Adrenal gland (tissue), 9 donors: ENCODE measurements at regions not wholly inside any gene's neighbourhood (a gene's known extent, or its start where the extent isn't known, plus 50 kb on each side); places are given as distances from the start of the nearest gene placed in this dataset.

Experiments
- DNase-seq, 7 donors: peaks; one replicate each; pipeline ENCODE4 v3.0.0-alpha.2; 2019 to 2020
- H3K27ac ChIP-seq, 5 donors: fragments of 200-600 bp; sonication (generic) in 4 of 5; 1 replicate in 3 of 5; 2 replicates in 2 of 5; pipeline versions ENCODE4 v1.5.1 to v1.8.0; 2016 to 2020; ENCODE audit warnings: mild to moderate bottlenecking in 1 of 5
- H3K27me3 ChIP-seq: fragments of 200-600 bp; 2 replicates; pipeline ENCODE4 v1.8.0; 2021
- H3K36me3 ChIP-seq, 2 donors: fragments of 200-600 bp; replicated peaks in 1 of 2; 1 replicate in 1 of 2; 2 replicates in 1 of 2; pipeline versions ENCODE4 v1.5.1 to v1.8.0; 2018 to 2022
- H3K4me1 ChIP-seq, 2 donors: fragments of 200-600 bp; replicated peaks in 1 of 2; 1 replicate in 1 of 2; 2 replicates in 1 of 2; pipeline versions ENCODE4 v1.5.1 to v1.8.0; 2018 to 2021
- H3K4me3 ChIP-seq, 4 donors: fragments of 200-600 bp; sonication (generic) in 3 of 4; one replicate each; pipeline ENCODE4 v1.5.1; 2016 to 2018
- H3K9me3 ChIP-seq, 3 donors: fragments of 200-600 bp; sonication (generic) in 1 of 3; replicated peaks in 1 of 3; 1 replicate in 2 of 3; 2 replicates in 1 of 3; pipeline versions ENCODE4 v1.5.1 to v1.8.0; 2016 to 2021
- POLR2A ChIP-seq, 2 donors: fragments of 450-650 bp; IDR thresholded peaks; one replicate each; pipeline ENCODE4 v1.6.1; 2017; ENCODE audit warnings: antibody characterized with exemption in 2 of 2, mild to moderate bottlenecking in 2 of 2, moderate library complexity in 1 of 2
- WGBS, 4 donors: extraction: QIAGEN DNeasy Blood & Tissue Kit in 2 of 4; methylation state at CpG; one replicate each; pipeline versions ENCODE4 v1.1.5 to v1.1.7; 2013 to 2017; 5-methylcytosine and 5-hydroxymethylcytosine counted together
- intact Hi-C, 2 donors: fragments of 100-400 bp; cut with DNase I; formaldehyde crosslinking; loops; one replicate each; pipeline versions ENCODE4 v1.14.1 to v1.15.0; 2022 to 2023
- TF ChIP-seq, protein P1 (sequence below), 6 experiments: fragments of 450-650 bp in 4 of 6; fragments of 200-600 bp in 2 of 6; sonication (generic) in 1 of 6; IDR thresholded peaks; 1 replicate in 5 of 6; 2 replicates in 1 of 6; pipeline versions ENCODE4 v1.5.1 to v1.8.0; 2016 to 2021; ENCODE audit warnings: antibody characterized with exemption in 6 of 6, mild to moderate bottlenecking in 2 of 6, moderate library complexity in 1 of 6
- donor health status: healthy with polysubstance abuse.
- donor health status: Bipolar disorder and iron deficiency.
- donor health status: DM: yes; HTN: yes; CAD: no.
- donor health status: DM: no; HTN: no; CAD: no.
- donor health status: DM: no; HTN: no; CAD: no.

DNA sequence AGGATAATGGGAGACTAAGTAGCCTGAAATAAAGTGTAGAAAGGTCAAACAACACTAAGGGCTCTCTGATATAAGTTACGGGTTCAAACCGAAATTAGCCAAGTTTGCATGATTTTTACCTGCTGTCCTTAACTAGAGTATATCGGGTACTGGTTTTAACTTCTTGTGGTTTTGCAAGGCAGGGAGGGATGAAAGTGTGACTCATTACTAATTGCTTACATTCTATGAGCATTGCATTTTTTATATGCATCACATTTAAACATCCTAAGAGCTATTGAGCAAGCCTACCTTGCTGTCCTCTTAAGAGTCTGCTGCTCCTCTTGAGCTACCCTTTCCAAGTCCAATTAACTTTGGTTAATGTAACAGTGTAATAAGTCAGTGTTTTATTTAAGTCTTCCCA is 415.4 kb downstream of the SLITRK5 start:
- Histone ChIP-seq H3K4me1 (no peaks in the 10 kb centered on the region), H3K9me3 (no peaks in the 10 kb centered on the region), H3K4me3 (no peak overlapping the region), H3K27ac (no peak overlapping the region), H3K27me3 (no peaks in the 10 kb centered on the region), H3K36me3 (no peaks in the 10 kb centered on the region)
- DNase-seq = no peak
- intact Hi-C loops = no loop called here
- TF ChIP-seq, protein P1, sequence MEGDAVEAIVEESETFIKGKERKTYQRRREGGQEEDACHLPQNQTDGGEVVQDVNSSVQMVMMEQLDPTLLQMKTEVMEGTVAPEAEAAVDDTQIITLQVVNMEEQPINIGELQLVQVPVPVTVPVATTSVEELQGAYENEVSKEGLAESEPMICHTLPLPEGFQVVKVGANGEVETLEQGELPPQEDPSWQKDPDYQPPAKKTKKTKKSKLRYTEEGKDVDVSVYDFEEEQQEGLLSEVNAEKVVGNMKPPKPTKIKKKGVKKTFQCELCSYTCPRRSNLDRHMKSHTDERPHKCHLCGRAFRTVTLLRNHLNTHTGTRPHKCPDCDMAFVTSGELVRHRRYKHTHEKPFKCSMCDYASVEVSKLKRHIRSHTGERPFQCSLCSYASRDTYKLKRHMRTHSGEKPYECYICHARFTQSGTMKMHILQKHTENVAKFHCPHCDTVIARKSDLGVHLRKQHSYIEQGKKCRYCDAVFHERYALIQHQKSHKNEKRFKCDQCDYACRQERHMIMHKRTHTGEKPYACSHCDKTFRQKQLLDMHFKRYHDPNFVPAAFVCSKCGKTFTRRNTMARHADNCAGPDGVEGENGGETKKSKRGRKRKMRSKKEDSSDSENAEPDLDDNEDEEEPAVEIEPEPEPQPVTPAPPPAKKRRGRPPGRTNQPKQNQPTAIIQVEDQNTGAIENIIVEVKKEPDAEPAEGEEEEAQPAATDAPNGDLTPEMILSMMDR (IDR thresholded peaks at IDR 0.05) = no peak
- no peak for TF ChIP-seq POLR2A (IDR thresholded peaks at IDR 0.05)
- 74 to 85% (median 84%) methylated on average over 3 of the region's 3 CpGs for WGBS, 4 donors

DNA sequence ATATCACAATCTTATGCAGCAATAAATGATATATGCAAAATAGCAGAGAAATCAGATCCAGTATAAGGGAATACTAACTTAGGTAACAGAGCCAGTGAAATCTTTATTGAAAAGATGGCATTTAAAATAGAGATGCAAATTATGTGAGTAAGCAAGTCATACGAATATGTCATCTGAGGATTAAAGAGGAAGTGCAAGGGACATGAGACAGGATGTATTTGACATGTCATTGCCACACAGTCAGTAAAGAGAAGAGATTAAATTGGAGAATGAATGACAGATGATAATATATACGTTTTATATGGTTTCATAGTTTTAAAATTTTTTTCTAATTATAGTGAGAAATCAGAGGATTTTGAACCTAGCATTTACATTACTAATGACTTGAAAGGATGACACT is 426.4 kb downstream of the SLITRK5 start:
- intact Hi-C loops = no loop called here

DNA sequence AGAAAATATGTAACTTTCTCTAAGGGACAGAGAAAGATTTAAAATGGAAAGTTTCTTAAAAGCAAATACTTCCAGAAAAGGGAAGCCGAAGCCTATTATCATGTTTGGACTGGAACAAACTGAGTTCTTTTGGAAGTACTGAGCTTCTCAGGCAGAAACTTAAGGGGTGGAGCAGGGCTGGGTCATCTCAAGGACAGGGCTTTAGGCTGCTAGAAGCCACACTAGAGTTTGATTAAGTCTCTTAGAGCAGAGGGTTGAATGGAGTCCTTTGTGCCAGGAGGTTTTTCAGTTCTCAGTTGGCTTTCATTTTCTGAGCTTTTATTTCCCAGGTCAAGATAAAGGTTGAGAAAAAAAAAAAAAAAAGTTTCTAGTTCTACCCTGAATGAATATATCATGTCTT is 432.7 kb downstream of the SLITRK5 start:
- TF ChIP-seq, protein P1 (IDR thresholded peaks at IDR 0.05) = no peak
- no peak for TF ChIP-seq POLR2A (IDR thresholded peaks at IDR 0.05)
- H3K36me3 ChIP-seq = no peaks in the 10 kb centered on the region
- intact Hi-C loops = no loop called here
- H3K27me3 ChIP-seq = no peaks in the 10 kb centered on the region
- no peaks in the 10 kb centered on the region for H3K9me3 ChIP-seq
- no peak overlapping the region for H3K27ac ChIP-seq
- no peak for DNase-seq
- no peak overlapping the region for H3K4me3 ChIP-seq
- H3K4me1 ChIP-seq = no peaks in the 10 kb centered on the region
- 68 to 80% (median 79%) methylated on average over 1 of the region's 1 CpG for WGBS, 4 donors

More for the DNA sequence above, 426.4 kb downstream of the SLITRK5 start:
- no peak for TF ChIP-seq POLR2A (IDR thresholded peaks at IDR 0.05)
- TF ChIP-seq, protein P1 (IDR thresholded peaks at IDR 0.05) = no peak
- H3K36me3 ChIP-seq = no peaks in the 10 kb centered on the region
- H3K27ac ChIP-seq = no peak overlapping the region
- no peaks in the 10 kb centered on the region for H3K27me3 ChIP-seq
- H3K9me3 ChIP-seq = peaks cover 0 to 4% (median 0%) of the 10 kb centered on the region in 3 donors
- DNase-seq = no peak
- H3K4me1 ChIP-seq = no peaks in the 10 kb centered on the region
- H3K4me3 ChIP-seq = no peak overlapping the region
- 19 to 34% (median 24%) methylated on average over 2 of the region's 2 CpGs for WGBS, 4 donors

DNA sequence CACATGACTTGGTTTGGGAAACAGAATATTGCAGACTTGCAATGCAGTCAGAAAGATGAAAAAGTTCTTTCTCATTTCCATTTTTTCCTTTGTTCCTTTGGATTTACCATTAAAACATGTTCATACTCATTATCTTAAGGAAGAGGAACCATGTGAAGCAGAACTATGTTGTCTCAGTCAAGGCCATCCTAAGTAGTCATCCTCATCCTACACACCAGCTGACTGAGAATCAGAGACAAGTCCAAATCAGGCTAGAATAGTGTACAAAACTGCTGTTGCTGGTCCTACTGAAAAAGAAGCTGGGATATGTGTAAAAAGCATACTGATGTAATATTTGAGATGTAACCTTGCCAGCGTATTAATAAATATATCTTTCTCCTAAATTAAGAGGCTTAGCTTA is 433.4 kb downstream of the SLITRK5 start:
- no peaks in the 10 kb centered on the region for H3K9me3 ChIP-seq
- 86 to 100% (median 89%) methylated on average over 1 of the region's 1 CpG for WGBS, 4 donors
- no peak for TF ChIP-seq POLR2A (IDR thresholded peaks at IDR 0.05)
- TF ChIP-seq, protein P1 (IDR thresholded peaks at IDR 0.05) = no peak
- no peaks in the 10 kb centered on the region for H3K4me1 ChIP-seq
- no peak for DNase-seq
- H3K36me3 ChIP-seq = no peaks in the 10 kb centered on the region
- H3K27me3 ChIP-seq = no peaks in the 10 kb centered on the region
- no peak overlapping the region for H3K4me3 ChIP-seq
- no peak overlapping the region for H3K27ac ChIP-seq
- intact Hi-C loops = no loop called here
